OCI-LY1 (cell line): ENCODE measurements at regions not wholly inside any gene's neighbourhood (a gene's known extent, or its start where the extent isn't known, plus 50 kb on each side); places are given as distances from the start of the nearest gene placed in this dataset.

Experiments used
- H2AFZ ChIP-seq: fragments of 200-600 bp; sonication (generic), shearing (Covaris generic); 2 replicates; pipeline ENCODE4 v1.6.0; 2014; ENCODE audit warnings: antibody characterized with exemption, mild to moderate bottlenecking, low read length
- H3F3A ChIP-seq: fragments of 200-600 bp; sonication (generic), shearing (Covaris generic); 2 replicates; pipeline ENCODE4 v1.6.0; 2014; ENCODE audit warnings: mild to moderate bottlenecking, antibody characterized with exemption, low read length, moderate library complexity; ENCODE audit not compliant: insufficient read depth
- H3K27ac ChIP-seq: fragments of 200-600 bp; sonication (generic); 2 replicates; pipeline ENCODE4 v1.5.1; 2014; ENCODE audit warnings: low read length, mixed run types, mild to moderate bottlenecking, low read depth; ENCODE audit not compliant: poor library complexity, severe bottlenecking
- H3K27me3 ChIP-seq: fragments of 200-600 bp; sonication (generic); 2 replicates; pipeline ENCODE4 v1.6.0; 2014; ENCODE audit warnings: antibody characterized with exemption, mild to moderate bottlenecking, low read length, moderate library complexity; ENCODE audit not compliant: insufficient read depth
- H3K36me3 ChIP-seq: fragments of 200-600 bp; sonication (generic); 2 replicates; pipeline ENCODE4 v1.6.1; 2014; ENCODE audit warnings: mild to moderate bottlenecking, antibody characterized with exemption, low read length, moderate library complexity, mixed read lengths; ENCODE audit not compliant: insufficient read depth
- H3K4me1 ChIP-seq: fragments of 200-600 bp; sonication (generic); 2 replicates; pipeline ENCODE4 v1.5.1; 2014; ENCODE audit warnings: mild to moderate bottlenecking, low read length, moderate library complexity; ENCODE audit not compliant: insufficient read depth, severe bottlenecking
- H3K4me2 ChIP-seq: fragments of 200-600 bp; sonication (generic), shearing (Covaris generic); 2 replicates; pipeline ENCODE4 v1.6.1; 2014; ENCODE audit warnings: low read length
- H3K4me3 ChIP-seq: fragments of 200-600 bp; sonication (generic); 2 replicates; pipeline ENCODE4 v1.5.1; 2014; ENCODE audit warnings: low read length, low read depth, mild to moderate bottlenecking, mixed read lengths; ENCODE audit not compliant: poor library complexity, severe bottlenecking
- H3K79me2 ChIP-seq: fragments of 200-600 bp; shearing (Covaris generic); 2 replicates; pipeline ENCODE4 v1.6.1; 2016; ENCODE audit warnings: mixed run types, low read length, mixed read lengths; ENCODE audit not compliant: insufficient read depth
- H3K9ac ChIP-seq: fragments of 200-600 bp; sonication (generic), shearing (Covaris generic); 2 replicates; pipeline ENCODE4 v1.6.1; 2014; ENCODE audit warnings: mild to moderate bottlenecking, low read length, mixed read lengths
- H3K9me2 ChIP-seq: fragments of 200-600 bp; sonication (generic), shearing (Covaris generic); 2 replicates; pipeline ENCODE4 v1.6.1; 2014; ENCODE audit warnings: low read depth, mild to moderate bottlenecking, low read length, mixed read lengths
- H3K9me3 ChIP-seq: fragments of 200-600 bp; shearing (Covaris generic); 2 replicates; pipeline ENCODE4 v1.6.1; 2014; ENCODE audit warnings: low read length, mixed read lengths
- H4K20me1 ChIP-seq: fragments of 200-600 bp; sonication (generic), shearing (Covaris generic); 2 replicates; pipeline ENCODE4 v1.6.0; 2016; ENCODE audit warnings: mild to moderate bottlenecking, low read length; ENCODE audit not compliant: insufficient read depth
- EZH2 ChIP-seq: fragments of 200-600 bp; sonication (generic), shearing (Covaris generic); IDR thresholded peaks from 2 replicates; pipeline ENCODE4 v1.8.0; 2017; ENCODE audit warnings: borderline replicate concordance, mixed run types, mild to moderate bottlenecking, antibody characterized with exemption, low read length, moderate library complexity, mixed read lengths
- TF ChIP-seq, protein P1 (sequence below): fragments of 200-600 bp; sonication (generic), shearing (Covaris generic); IDR thresholded peaks from 2 replicates; pipeline ENCODE4 v1.5.1; 2017; ENCODE audit warnings: mild to moderate bottlenecking, antibody characterized with exemption, low read length, moderate library complexity, mixed read lengths

GRCh38 chr6:120608826-120609225 lies 725.5 kb downstream of the TBC1D32 start:
- Histone ChIP-seq H4K20me1 (no peaks in the 10 kb centered on the region), H3K9me2 (no peaks in the 10 kb centered on the region), H3K4me3 (no peak overlapping the region), H3K9me3 (no peaks in the 10 kb centered on the region), H3K9ac (no peak overlapping the region), H3K4me1 (no peaks in the 10 kb centered on the region), H3K36me3 (no peaks in the 10 kb centered on the region), H3K27me3 (no peaks in the 10 kb centered on the region), H2AFZ (no peak overlapping the region), H3K4me2 (no peak overlapping the region), H3F3A (no peaks in the 10 kb centered on the region), H3K27ac (no peak overlapping the region), H3K79me2 (no peaks in the 10 kb centered on the region)
- TF ChIP-seq, protein P1, sequence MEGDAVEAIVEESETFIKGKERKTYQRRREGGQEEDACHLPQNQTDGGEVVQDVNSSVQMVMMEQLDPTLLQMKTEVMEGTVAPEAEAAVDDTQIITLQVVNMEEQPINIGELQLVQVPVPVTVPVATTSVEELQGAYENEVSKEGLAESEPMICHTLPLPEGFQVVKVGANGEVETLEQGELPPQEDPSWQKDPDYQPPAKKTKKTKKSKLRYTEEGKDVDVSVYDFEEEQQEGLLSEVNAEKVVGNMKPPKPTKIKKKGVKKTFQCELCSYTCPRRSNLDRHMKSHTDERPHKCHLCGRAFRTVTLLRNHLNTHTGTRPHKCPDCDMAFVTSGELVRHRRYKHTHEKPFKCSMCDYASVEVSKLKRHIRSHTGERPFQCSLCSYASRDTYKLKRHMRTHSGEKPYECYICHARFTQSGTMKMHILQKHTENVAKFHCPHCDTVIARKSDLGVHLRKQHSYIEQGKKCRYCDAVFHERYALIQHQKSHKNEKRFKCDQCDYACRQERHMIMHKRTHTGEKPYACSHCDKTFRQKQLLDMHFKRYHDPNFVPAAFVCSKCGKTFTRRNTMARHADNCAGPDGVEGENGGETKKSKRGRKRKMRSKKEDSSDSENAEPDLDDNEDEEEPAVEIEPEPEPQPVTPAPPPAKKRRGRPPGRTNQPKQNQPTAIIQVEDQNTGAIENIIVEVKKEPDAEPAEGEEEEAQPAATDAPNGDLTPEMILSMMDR, result no peak
- no peak for TF ChIP-seq EZH2

- Histone ChIP-seq H3K9me2 (no peaks in the 10 kb centered on the region), H2AFZ (no peak overlapping the region), H3K79me2 (no peaks in the 10 kb centered on the region), H3K4me1 (no peaks in the 10 kb centered on the region), H3K4me3 (no peak overlapping the region), H3K27me3 (no peaks in the 10 kb centered on the region), H3K36me3 (no peaks in the 10 kb centered on the region), H3K9ac (no peak overlapping the region), H3K27ac (no peak overlapping the region), H3K4me2 (no peak overlapping the region), H4K20me1 (no peaks in the 10 kb centered on the region), H3F3A (no peaks in the 10 kb centered on the region), H3K9me3 (no peaks in the 10 kb centered on the region)
- TF ChIP-seq, protein P1, result no peak
- TF ChIP-seq EZH2, result no peak
These were observed 727.5 kb downstream of the TBC1D32 start for GRCh38 chr6:120606743-120607142.

DNA sequence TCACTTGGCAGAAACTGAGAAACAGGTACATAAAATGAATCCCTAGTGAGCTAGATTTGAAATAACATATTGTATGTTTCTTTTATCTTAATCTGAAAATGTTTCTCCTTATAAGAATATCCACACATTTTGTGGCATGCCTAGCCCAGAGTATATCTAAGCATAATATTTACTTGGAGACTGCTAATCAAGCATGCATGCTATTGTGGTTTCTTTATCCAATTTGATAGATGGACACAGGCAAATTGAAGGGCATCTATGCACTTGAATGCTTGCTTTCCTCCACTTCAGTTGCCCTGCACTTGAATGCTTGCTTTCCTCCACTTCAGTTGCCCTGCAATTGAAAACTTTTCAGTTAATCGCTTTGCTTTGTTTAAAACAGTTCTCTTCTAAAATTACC lies 729.8 kb downstream of the TBC1D32 start:
- no peaks in the 10 kb centered on the region for H3F3A ChIP-seq
- H3K4me3 ChIP-seq, result no peak overlapping the region
- H3K9me3 ChIP-seq, result no peaks in the 10 kb centered on the region
- no peaks in the 10 kb centered on the region for H3K9me2 ChIP-seq
- no peaks in the 10 kb centered on the region for H4K20me1 ChIP-seq
- H3K27me3 ChIP-seq, result no peaks in the 10 kb centered on the region
- no peak overlapping the region for H3K4me2 ChIP-seq
- no peak for TF ChIP-seq EZH2
- H2AFZ ChIP-seq, result no peak overlapping the region
- H3K36me3 ChIP-seq, result no peaks in the 10 kb centered on the region
- no peaks in the 10 kb centered on the region for H3K79me2 ChIP-seq
- H3K4me1 ChIP-seq, result no peaks in the 10 kb centered on the region
- H3K27ac ChIP-seq, result no peak overlapping the region
- no peak overlapping the region for H3K9ac ChIP-seq

DNA sequence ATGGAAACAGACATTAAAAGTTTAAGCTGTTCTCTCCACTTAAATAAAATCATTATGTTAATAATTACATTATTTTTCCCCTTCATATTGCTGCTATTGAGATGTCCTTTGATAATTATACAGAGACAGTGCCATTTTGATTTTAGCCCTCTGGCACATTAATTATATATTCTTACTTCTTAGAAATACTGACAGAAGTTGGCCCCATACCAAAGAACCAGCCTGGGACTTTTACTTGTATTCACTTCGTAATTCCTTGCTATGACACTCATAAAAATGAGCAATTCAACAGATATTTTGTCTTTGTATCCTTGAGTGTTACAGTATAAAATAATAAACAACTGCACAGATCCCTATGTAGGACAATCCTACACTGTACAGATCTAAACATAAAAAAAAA lies 743.7 kb downstream of the TBC1D32 start:
- Histone ChIP-seq H3K9me2 (no peaks in the 10 kb centered on the region), H3K4me1 (no peaks in the 10 kb centered on the region), H4K20me1 (no peaks in the 10 kb centered on the region), H3K4me2 (no peak overlapping the region), H3K36me3 (no peaks in the 10 kb centered on the region), H3K27ac (no peak overlapping the region), H3K79me2 (no peaks in the 10 kb centered on the region), H3K4me3 (no peak overlapping the region), H3K27me3 (no peaks in the 10 kb centered on the region), H2AFZ (no peak overlapping the region), H3K9me3 (no peaks in the 10 kb centered on the region), H3F3A (no peaks in the 10 kb centered on the region), H3K9ac (no peak overlapping the region)
- TF ChIP-seq, protein P1, result no peak
- TF ChIP-seq EZH2, result no peak
